ENCODE measurements at regions not wholly inside any gene's neighbourhood (a gene's known extent, or its start where the extent isn't known, plus 50 kb on each side); places are given as distances from the start of the nearest gene placed in this dataset.

GRCh38 chr4:80140194-80140593, 57.1 kb upstream of the PRDM8 start:
- Histone ChIP-seq H3K4me1 (no peaks in the 10 kb centered on the region), H3K27ac (no peak overlapping the region), H3K9me3 (no peaks in the 10 kb centered on the region), H3K4me3 (no peak overlapping the region), H3K27me3 (no peaks in the 10 kb centered on the region), H3K36me3 (no peaks in the 10 kb centered on the region)
- TF ChIP-seq POLR2A (IDR thresholded peaks at IDR 0.05) (no peak), CTCF (IDR thresholded peaks at IDR 0.05) (no peak)
- no peak for DNase-seq
- intact Hi-C loops (cut with DNase I; ENCODE audit: low total_unique reads) = no loop called here

GRCh38 chr4:80139671-80140070, 57.6 kb upstream of the PRDM8 start:
- Histone ChIP-seq H3K4me1 (no peaks in the 10 kb centered on the region), H3K9me3 (no peaks in the 10 kb centered on the region), H3K4me3 (no peak overlapping the region), H3K36me3 (no peaks in the 10 kb centered on the region), H3K27ac (no peak overlapping the region), H3K27me3 (no peaks in the 10 kb centered on the region)
- intact Hi-C loops (cut with DNase I; ENCODE audit: low total_unique reads) = no loop called here
- no peak for TF ChIP-seq CTCF (IDR thresholded peaks at IDR 0.05)
- TF ChIP-seq POLR2A (IDR thresholded peaks at IDR 0.05) = no peak
- no peak for DNase-seq

- H3K36me3 ChIP-seq = no peaks in the 10 kb centered on the region
- intact Hi-C loops (cut with DNase I; ENCODE audit: low total_unique reads) = no loop called here
- no peak overlapping the region for H3K27ac ChIP-seq
- no peaks in the 10 kb centered on the region for H3K4me1 ChIP-seq
- no peak for TF ChIP-seq CTCF (IDR thresholded peaks at IDR 0.05)
- TF ChIP-seq POLR2A (IDR thresholded peaks at IDR 0.05) = no peak
- DNase-seq = no peak
- no peaks in the 10 kb centered on the region for H3K9me3 ChIP-seq
- H3K27me3 ChIP-seq = no peaks in the 10 kb centered on the region
- no peak overlapping the region for H3K4me3 ChIP-seq
Measured at GRCh38 chr4:80138551-80139538, 58.5 kb upstream of the PRDM8 start.

GRCh38 chr4:80137631-80138030, 59.7 kb upstream of the PRDM8 start:
- no peak for TF ChIP-seq CTCF (IDR thresholded peaks at IDR 0.05)
- TF ChIP-seq POLR2A (IDR thresholded peaks at IDR 0.05) = no peak

GRCh38 chr4:80136270-80136669, 61.0 kb upstream of the PRDM8 start:
- Histone ChIP-seq H3K36me3 (no peaks in the 10 kb centered on the region), H3K4me3 (no peak overlapping the region), H3K27me3 (no peaks in the 10 kb centered on the region), H3K4me1 (no peaks in the 10 kb centered on the region), H3K27ac (no peak overlapping the region), H3K9me3 (no peaks in the 10 kb centered on the region)
- DNase-seq = no peak
- intact Hi-C loops (cut with DNase I; ENCODE audit: low total_unique reads) = no loop called here
- no peak for TF ChIP-seq CTCF (IDR thresholded peaks at IDR 0.05)
- TF ChIP-seq POLR2A (IDR thresholded peaks at IDR 0.05) = no peak

More at GRCh38 chr4:80137631-80138030, 59.7 kb upstream of the PRDM8 start:
- intact Hi-C loops (cut with DNase I; ENCODE audit: low total_unique reads) = no loop called here
- Histone ChIP-seq H3K9me3 (no peaks in the 10 kb centered on the region), H3K27ac (no peak overlapping the region), H3K4me3 (no peak overlapping the region), H3K36me3 (no peaks in the 10 kb centered on the region), H3K4me1 (no peaks in the 10 kb centered on the region), H3K27me3 (no peaks in the 10 kb centered on the region)
- no peak for DNase-seq
